Left lung (tissue), 4 donors: ENCODE measurements at regions not wholly inside any gene's neighbourhood (a gene's known extent, or its start where the extent isn't known, plus 50 kb on each side); places are given as distances from the start of the nearest gene placed in this dataset.

Experiments
- ATAC-seq: fragments of 200-7000 bp; cut with Tn5 transposase; one replicate; pipeline ENCODE4 v1.9.1; 2020; ENCODE audit warnings: moderate library complexity
- DNase-seq, 4 donors: peaks; one replicate each; pipeline ENCODE4 v3.0.0-alpha.2; 2013 to 2020
- H3K27ac ChIP-seq, 2 donors: fragments of 200-600 bp; sonication (generic) in 1 of 2; one replicate each; pipeline versions ENCODE4 v1.5.0 to v1.8.0; 2020 to 2021
- H3K27me3 ChIP-seq, 2 donors: fragments of 200-600 bp; sonication (generic) in 1 of 2; one replicate each; pipeline versions ENCODE4 v1.5.0 to v1.8.0; 2020 to 2021
- H3K36me3 ChIP-seq, 2 donors: fragments of 200-600 bp; sonication (generic) in 1 of 2; one replicate each; pipeline versions ENCODE4 v1.5.0 to v1.8.0; 2020 to 2021
- H3K4me1 ChIP-seq, 2 donors: fragments of 200-600 bp; one replicate each; pipeline ENCODE4 v1.8.0; 2021
- H3K4me3 ChIP-seq, 2 donors: fragments of 200-600 bp; sonication (generic) in 1 of 2; one replicate each; pipeline versions ENCODE4 v1.5.0 to v1.8.0; 2020 to 2021; ENCODE audit warnings: mild to moderate bottlenecking in 1 of 2
- H3K9me3 ChIP-seq, 2 donors: fragments of 200-600 bp; sonication (generic) in 1 of 2; one replicate each; pipeline versions ENCODE4 v1.5.0 to v1.8.0; 2020 to 2021
- CTCF ChIP-seq, 2 donors: fragments of 200-600 bp; sonication (generic) in 1 of 2; IDR thresholded peaks; one replicate each; pipeline versions ENCODE4 v1.5.0 to v1.8.0; 2021; ENCODE audit warnings: antibody characterized with exemption in 2 of 2
- intact Hi-C, 2 donors: fragments of 100-400 bp; cut with DNase I; formaldehyde crosslinking; loops; one replicate each; pipeline versions ENCODE4 v1.11.2 to v1.14.2; 2022
- donor health status: DM: no; HTN: yes; CAD: no.
- donor health status: DM: no; HTN: no; CAD: no.

GRCh38 chr1:22379566-22379965, 72.1 kb upstream of the ZBTB40 start:
- H3K4me3 ChIP-seq, result no peak overlapping the region
- ATAC-seq (no peak), DNase-seq (no peak)
- H3K4me1 ChIP-seq, result no peaks in the 10 kb centered on the region
- no peaks in the 10 kb centered on the region for H3K36me3 ChIP-seq
- intact Hi-C loops, result no loop called here
- peaks cover 0 to 41% of the 10 kb centered on the region in 2 donors for H3K27me3 ChIP-seq
- H3K27ac ChIP-seq, result no peak overlapping the region
- H3K9me3 ChIP-seq, result no peaks in the 10 kb centered on the region
- no peak for TF ChIP-seq CTCF (IDR thresholded peaks at IDR 0.05)

- H3K9me3 ChIP-seq, result no peaks in the 10 kb centered on the region
- no peak for ATAC-seq
Measured at GRCh38 chr1:22380024-22380785, 71.4 kb upstream of the ZBTB40 start.

GRCh38 chr1:22383526-22384294, 67.9 kb upstream of the ZBTB40 start:
- no peak for TF ChIP-seq CTCF (IDR thresholded peaks at IDR 0.05)
- Histone ChIP-seq H3K4me3 (no peak overlapping the region), H3K9me3 (no peaks in the 10 kb centered on the region), H3K27ac (no peak overlapping the region), H3K27me3 (peaks cover 0 to 48% of the 10 kb centered on the region in 2 donors), H3K4me1 (no peaks in the 10 kb centered on the region), H3K36me3 (no peaks in the 10 kb centered on the region)
- DNase-seq (no peak), ATAC-seq (no peak)
- intact Hi-C loops, result no loop called here

More at GRCh38 chr1:22380024-22380785, 71.4 kb upstream of the ZBTB40 start:
- no peak for TF ChIP-seq CTCF (IDR thresholded peaks at IDR 0.05)
- intact Hi-C loops, result no loop called here
- no peaks in the 10 kb centered on the region for H3K36me3 ChIP-seq
- H3K27ac ChIP-seq, result no peak overlapping the region
- H3K27me3 ChIP-seq, result peaks cover 0 to 35% of the 10 kb centered on the region in 2 donors
- no peak for DNase-seq
- H3K4me3 ChIP-seq, result no peak overlapping the region
- no peaks in the 10 kb centered on the region for H3K4me1 ChIP-seq

GRCh38 chr1:22385537-22385936, 66.1 kb upstream of the ZBTB40 start:
- ATAC-seq (no peak), DNase-seq (no peak)
- no peaks in the 10 kb centered on the region for H3K36me3 ChIP-seq
- no peaks in the 10 kb centered on the region for H3K4me1 ChIP-seq
- H3K9me3 ChIP-seq, result no peaks in the 10 kb centered on the region
- intact Hi-C loops, result no loop called here
- peaks cover 0 to 56% of the 10 kb centered on the region in 2 donors for H3K27me3 ChIP-seq
- H3K4me3 ChIP-seq, result no peak overlapping the region
- H3K27ac ChIP-seq, result no peak overlapping the region
- TF ChIP-seq CTCF (IDR thresholded peaks at IDR 0.05), result no peak

- Histone ChIP-seq H3K27me3 (peaks cover 0 to 59% of the 10 kb centered on the region in 2 donors), H3K27ac (no peak overlapping the region), H3K36me3 (no peaks in the 10 kb centered on the region), H3K4me3 (no peak overlapping the region), H3K4me1 (no peaks in the 10 kb centered on the region), H3K9me3 (no peaks in the 10 kb centered on the region)
- TF ChIP-seq CTCF (IDR thresholded peaks at IDR 0.05), result no peak
- intact Hi-C loops, result no loop called here
- no peak for ATAC-seq
- no peak for DNase-seq
Measured at GRCh38 chr1:22386774-22387173, 64.9 kb upstream of the ZBTB40 start.
